Activated naive CD8-positive, alpha-beta T cell treated with anti-CD3 and anti-CD28 coated beads, Interleukin-2, amount 10 ng/mL, durations not matched to agents 7 days and 5 days (primary cell): ENCODE measurements at regions not wholly inside any gene's neighbourhood (a gene's known extent, or its start where the extent isn't known, plus 50 kb on each side); places are given as distances from the start of the nearest gene placed in this dataset.
"Not testable (repeated sequence)": the region's sequence is repeated elsewhere in the genome, so short reads cannot be mapped to it uniquely, and the experiment has no call there.

Source experiments
- ATAC-seq: fragments of 150-1000 bp; cut with Tn5 transposase; one replicate; pipeline ENCODE4 v1.10.0; 2021; ENCODE audit warnings: low read depth, moderate library complexity
- POLR2A ChIA-PET: fragments of 350-600 bp; sonication (Branson Sonifier 250); formaldehyde crosslinking; loops from one replicate; lab custom pipeline; 2021; ENCODE audit warnings: antibody characterized with exemption; lab: Charles Lee
- DNase-seq: peaks from one replicate; pipeline ENCODE4 v3.0.0; 2021
- H3K27ac Mint-ChIP-seq: one replicate; pipeline ENCODE4 v1.8.0; 2022; ENCODE audit warnings: mild to moderate bottlenecking, mixed read lengths
- H3K27me3 Mint-ChIP-seq: one replicate; pipeline ENCODE4 v1.8.0; 2022; ENCODE audit warnings: mild to moderate bottlenecking, moderate library complexity, mixed read lengths
- H3K36me3 Mint-ChIP-seq: one replicate; pipeline ENCODE4 v1.8.0; 2021; ENCODE audit warnings: mild to moderate bottlenecking, mixed read lengths
- H3K4me1 Mint-ChIP-seq: one replicate; pipeline ENCODE4 v1.8.0; 2021; ENCODE audit warnings: mixed read lengths
- H3K4me3 Mint-ChIP-seq: one replicate; pipeline ENCODE4 v1.8.0; 2022; ENCODE audit warnings: mild to moderate bottlenecking, moderate library complexity, mixed read lengths
- H3K9me3 Mint-ChIP-seq: one replicate; pipeline ENCODE4 v1.8.0; 2021; ENCODE audit warnings: mixed read lengths

GRCh38 chr2:64876137-64876647 lies 113.0 kb upstream of the SLC1A4 start:
- H3K27ac Mint-ChIP-seq: no peak overlapping the region

GRCh38 chr2:64879745-64880144 lies 109.5 kb upstream of the SLC1A4 start:
- no peaks in the 10 kb centered on the region for H3K9me3 Mint-ChIP-seq
- peaks cover 12% of the 10 kb centered on the region for H3K4me1 Mint-ChIP-seq
- H3K27me3 Mint-ChIP-seq: peaks cover 5% of the 10 kb centered on the region
- no peak overlapping the region for H3K27ac Mint-ChIP-seq
- ATAC-seq (no peak), DNase-seq (no peak)
- H3K36me3 Mint-ChIP-seq: no peaks in the 10 kb centered on the region
- POLR2A ChIA-PET: no interaction called here
- no peak overlapping the region for H3K4me3 Mint-ChIP-seq

More at GRCh38 chr2:64876137-64876647, 113.0 kb upstream of the SLC1A4 start:
- POLR2A ChIA-PET: no interaction called here
- ATAC-seq (no peak), DNase-seq (no peak)
- no peak overlapping the region for H3K4me3 Mint-ChIP-seq
- peaks cover 12% of the 10 kb centered on the region for H3K4me1 Mint-ChIP-seq
- no peaks in the 10 kb centered on the region for H3K36me3 Mint-ChIP-seq
- peaks cover 2% of the 10 kb centered on the region for H3K27me3 Mint-ChIP-seq
- H3K9me3 Mint-ChIP-seq: no peaks in the 10 kb centered on the region

- peaks cover 12% of the 10 kb centered on the region for H3K4me1 Mint-ChIP-seq
- DNase-seq: no peak
- H3K27me3 Mint-ChIP-seq: peaks cover 5% of the 10 kb centered on the region
- no peak for ATAC-seq
- no peaks in the 10 kb centered on the region for H3K36me3 Mint-ChIP-seq
- no peak overlapping the region for H3K27ac Mint-ChIP-seq
- POLR2A ChIA-PET: no interaction called here
- H3K9me3 Mint-ChIP-seq: no peaks in the 10 kb centered on the region
- no peak overlapping the region for H3K4me3 Mint-ChIP-seq
These were observed 108.8 kb upstream of the SLC1A4 start for GRCh38 chr2:64880193-64880951.

GRCh38 chr2:64881037-64881492 lies 108.1 kb upstream of the SLC1A4 start:
- POLR2A ChIA-PET: no interaction called here
- H3K4me3 Mint-ChIP-seq: peak overlapping the region; percentile 4
- no peaks in the 10 kb centered on the region for H3K36me3 Mint-ChIP-seq
- peaks cover 5% of the 10 kb centered on the region for H3K27me3 Mint-ChIP-seq
- DNase-seq (no peak), ATAC-seq (peak; percentile 22)
- H3K9me3 Mint-ChIP-seq: no peaks in the 10 kb centered on the region
- H3K27ac Mint-ChIP-seq: no peak overlapping the region
- H3K4me1 Mint-ChIP-seq: peaks cover 12% of the 10 kb centered on the region

DNA sequence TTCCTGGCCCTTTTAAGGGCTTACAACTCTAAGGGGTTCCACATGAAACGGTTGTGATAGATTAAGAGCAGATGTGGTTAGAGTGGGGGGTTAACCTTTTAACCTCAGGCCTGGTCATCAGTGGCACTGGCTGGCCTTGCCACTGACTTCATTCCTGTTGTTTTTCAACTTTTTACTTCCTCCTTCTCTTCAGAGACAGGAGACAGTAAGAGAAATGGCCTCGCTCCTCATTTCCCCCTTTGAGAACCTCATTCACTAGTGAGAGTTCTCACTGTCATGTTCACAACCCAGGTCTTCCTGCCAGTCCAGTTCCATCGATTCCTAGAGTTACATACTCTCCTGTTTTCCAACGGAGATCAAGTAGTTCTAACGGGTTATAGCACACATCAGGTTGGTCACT lies 101.6 kb upstream of the SLC1A4 start:
- no peaks in the 10 kb centered on the region for H3K4me1 Mint-ChIP-seq
- peaks cover 8% of the 10 kb centered on the region for H3K27me3 Mint-ChIP-seq
- no peak overlapping the region for H3K4me3 Mint-ChIP-seq
- DNase-seq (no peak), ATAC-seq (no peak)
- H3K27ac Mint-ChIP-seq: no peak overlapping the region
- POLR2A ChIA-PET: no interaction called here
- H3K36me3 Mint-ChIP-seq: no peaks in the 10 kb centered on the region
- H3K9me3 Mint-ChIP-seq: peaks cover 7% of the 10 kb centered on the region

- H3K27ac Mint-ChIP-seq: no peak overlapping the region
- DNase-seq (no peak), ATAC-seq (no peak)
- H3K4me1 Mint-ChIP-seq: no peaks in the 10 kb centered on the region
- peaks cover 7% of the 10 kb centered on the region for H3K9me3 Mint-ChIP-seq
- POLR2A ChIA-PET: no interaction called here
- H3K4me3 Mint-ChIP-seq: no peak overlapping the region
- H3K27me3 Mint-ChIP-seq: peaks cover 18% of the 10 kb centered on the region
- H3K36me3 Mint-ChIP-seq: no peaks in the 10 kb centered on the region
These were observed 100.4 kb upstream of the SLC1A4 start for GRCh38 chr2:64888591-64889309.

DNA sequence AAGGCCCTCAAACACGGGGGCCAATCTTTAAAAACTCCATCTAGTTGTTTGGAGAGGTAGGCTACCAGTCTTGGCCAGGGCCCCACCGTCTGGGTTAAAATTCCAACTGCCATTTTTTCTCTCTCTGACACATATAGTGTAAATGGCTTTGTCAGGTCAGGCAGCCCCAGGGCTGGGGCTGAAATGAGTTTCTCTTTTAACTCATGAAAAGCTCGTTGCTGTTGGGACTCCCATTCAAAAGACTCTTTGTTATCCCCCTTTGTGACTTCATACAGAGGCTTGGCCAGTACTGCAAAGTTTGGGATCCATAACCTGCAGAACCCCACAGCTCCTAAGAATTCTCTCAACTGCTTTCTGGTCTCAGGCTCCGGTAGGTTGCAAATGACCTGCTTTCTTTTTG lies 99.4 kb upstream of the SLC1A4 start:
- Mint-ChIP-seq H3K4me1 (no peaks in the 10 kb centered on the region), H3K36me3 (no peaks in the 10 kb centered on the region), H3K9me3 (peaks cover 7% of the 10 kb centered on the region), H3K4me3 (no peak overlapping the region), H3K27me3 (peaks cover 27% of the 10 kb centered on the region), H3K27ac (no peak overlapping the region)
- DNase-seq: no peak
- no peak for ATAC-seq
- POLR2A ChIA-PET: no interaction called here

- H3K9me3 Mint-ChIP-seq, H3K4me1 Mint-ChIP-seq, H3K4me3 Mint-ChIP-seq, H3K27ac Mint-ChIP-seq, ATAC-seq, DNase-seq, H3K36me3 Mint-ChIP-seq, POLR2A ChIA-PET: not testable (repeated sequence)
- peaks cover 29% of the 10 kb centered on the region for H3K27me3 Mint-ChIP-seq
These were observed 92.6 kb upstream of the SLC1A4 start for GRCh38 chr2:64896572-64896971.

- Mint-ChIP-seq H3K9me3 (no peaks in the 10 kb centered on the region), H3K27ac (no peak overlapping the region), H3K4me1 (peaks cover 9% of the 10 kb centered on the region), H3K27me3 (peaks cover 14% of the 10 kb centered on the region), H3K36me3 (peaks cover 2% of the 10 kb centered on the region), H3K4me3 (peak overlapping the region; percentile 23)
- POLR2A ChIA-PET: no interaction called here
- DNase-seq: no peak
- no peak for ATAC-seq
These were observed 89.9 kb upstream of the SLC1A4 start for GRCh38 chr2:64899081-64899865.

GRCh38 chr2:64899876-64900275 lies 89.3 kb upstream of the SLC1A4 start:
- DNase-seq, H3K27me3 Mint-ChIP-seq, POLR2A ChIA-PET, ATAC-seq, H3K4me3 Mint-ChIP-seq, H3K4me1 Mint-ChIP-seq, H3K36me3 Mint-ChIP-seq, H3K27ac Mint-ChIP-seq, H3K9me3 Mint-ChIP-seq: not testable (repeated sequence)

DNA sequence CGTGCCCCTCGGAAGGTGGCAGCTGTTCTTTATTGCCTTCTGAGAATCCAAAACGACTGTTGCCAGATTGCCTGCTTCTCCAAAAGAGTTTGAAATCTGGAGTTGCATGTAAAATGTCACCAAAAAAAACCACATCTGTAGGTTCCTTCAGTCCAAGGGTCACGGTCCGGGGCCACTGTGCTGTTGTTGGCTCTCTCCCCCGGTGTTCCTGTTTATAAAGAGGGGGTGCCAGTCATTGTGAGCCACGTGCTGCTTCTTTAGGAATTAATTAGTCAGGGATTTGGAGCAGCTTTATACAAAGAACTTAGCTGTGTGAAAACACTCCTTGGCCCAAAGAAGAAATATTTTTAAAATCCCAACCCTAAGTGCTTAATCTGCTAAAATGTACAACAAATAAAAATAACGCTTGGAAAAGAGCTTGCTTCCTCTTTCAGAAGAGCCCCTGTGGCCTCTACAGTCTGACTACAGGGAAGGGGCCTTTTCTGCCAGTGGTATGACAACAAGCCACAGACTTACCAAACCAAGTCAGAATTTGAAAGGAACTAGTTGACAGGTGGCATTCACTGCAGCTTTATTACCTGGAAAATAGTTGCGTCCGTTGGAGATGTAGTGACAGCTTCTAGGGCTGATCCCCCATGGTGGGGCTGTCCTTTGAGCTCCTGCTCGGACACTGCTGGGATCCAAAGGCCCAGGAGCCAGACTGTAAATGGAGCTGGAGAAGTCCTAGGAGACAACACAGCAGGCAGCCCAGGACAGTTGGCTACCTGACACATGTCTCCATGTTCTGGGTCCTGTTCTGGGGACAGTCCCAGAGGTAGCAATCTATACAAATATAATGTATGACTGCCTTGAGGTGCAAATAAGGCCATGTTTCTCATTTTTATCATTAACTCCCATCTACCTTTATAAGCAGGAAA lies 84.5 kb upstream of the SLC1A4 start:
- POLR2A ChIA-PET: no interaction called here
- DNase-seq (no peak), ATAC-seq (no peak)
- Mint-ChIP-seq H3K27ac (no peak overlapping the region), H3K4me1 (peaks cover 4% of the 10 kb centered on the region), H3K27me3 (peaks cover 21% of the 10 kb centered on the region), H3K4me3 (no peak overlapping the region), H3K36me3 (no peaks in the 10 kb centered on the region), H3K9me3 (no peaks in the 10 kb centered on the region)

DNA sequence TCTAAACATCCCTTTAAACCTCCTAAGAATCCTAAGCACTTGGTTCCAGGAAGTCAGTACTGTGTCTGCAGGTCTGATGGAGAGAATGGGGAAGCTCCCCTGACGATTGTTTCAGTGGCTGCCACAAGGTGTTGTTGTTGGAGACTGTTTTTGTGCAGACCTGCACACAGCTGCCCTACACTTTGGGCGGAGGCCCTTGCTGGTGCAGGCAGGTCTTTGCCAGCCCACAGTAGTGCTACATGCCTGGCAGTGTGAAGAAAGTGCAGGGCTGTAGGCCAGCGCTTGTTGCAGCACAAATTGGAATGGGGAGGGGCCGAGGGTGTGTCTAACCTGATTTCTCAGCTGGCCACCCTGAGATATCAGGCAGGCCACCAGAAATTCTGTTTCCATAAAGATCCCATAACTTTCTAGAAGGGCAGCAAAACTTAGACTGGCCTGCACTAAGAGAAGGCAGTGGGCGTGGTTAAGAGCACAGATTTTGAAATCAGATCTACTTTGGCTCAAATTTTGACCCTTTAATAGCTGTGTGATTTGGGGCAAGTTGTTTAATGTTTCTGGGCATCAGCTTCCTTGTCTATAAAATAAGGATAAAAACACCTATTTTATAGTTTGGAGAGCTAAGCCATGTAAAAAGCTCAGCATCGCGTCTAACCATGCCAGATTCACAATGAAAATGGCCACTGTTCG lies 83.7 kb upstream of the SLC1A4 start:
- POLR2A ChIA-PET: no interaction called here
- Mint-ChIP-seq H3K27me3 (peaks cover 21% of the 10 kb centered on the region), H3K4me1 (peaks cover 4% of the 10 kb centered on the region), H3K36me3 (no peaks in the 10 kb centered on the region), H3K4me3 (no peak overlapping the region), H3K27ac (no peak overlapping the region), H3K9me3 (no peaks in the 10 kb centered on the region)
- ATAC-seq (no peak), DNase-seq (no peak)
